Prostate gland (tissue), 2 donors: ENCODE measurements at regions not wholly inside any gene's neighbourhood (a gene's known extent, or its start where the extent isn't known, plus 50 kb on each side); places are given as distances from the start of the nearest gene placed in this dataset.

ENCODE experiments used
- POLR2A ChIP-seq: fragments of 450-650 bp; IDR thresholded peaks from one replicate; pipeline ENCODE4 v1.6.1; 2016; ENCODE audit warnings: antibody characterized with exemption, mild to moderate bottlenecking
- POLR2AphosphoS5 ChIP-seq: sonication (generic); formaldehyde crosslinking; IDR thresholded peaks from one replicate; pipeline ENCODE4 v1.6.1; 2017; ENCODE audit warnings: antibody characterized with exemption
- TF ChIP-seq, protein P1 (sequence below), 4 experiments: fragments of 200-600 bp in 2 of 4; fragments of 450-650 bp in 2 of 4; sonication (generic) in 2 of 4; IDR thresholded peaks; 1 replicate in 3 of 4; 2 replicates in 1 of 4; pipeline ENCODE4 v1.5.1; 2016 to 2019; ENCODE audit warnings: antibody characterized with exemption in 4 of 4, mild to moderate bottlenecking in 2 of 4, moderate library complexity in 2 of 4

DNA sequence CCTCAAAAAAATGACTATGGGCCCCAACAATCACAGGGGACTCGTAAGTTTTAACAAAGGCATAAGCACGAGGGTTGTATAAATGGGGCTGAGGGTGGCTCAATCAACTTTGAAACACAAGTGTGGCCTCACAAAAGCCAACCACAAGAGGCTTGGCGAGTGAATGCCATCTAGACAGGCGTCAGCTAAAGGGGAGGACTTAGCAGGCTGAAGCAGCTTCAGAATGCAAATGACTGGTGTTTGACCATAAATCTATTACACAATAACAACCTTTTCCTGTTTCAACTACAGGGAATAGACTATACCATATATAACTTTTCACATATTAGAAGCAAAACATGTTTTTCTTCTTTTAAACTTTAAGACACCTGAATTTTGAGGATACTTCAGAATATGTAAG lies 777.9 kb downstream of the FSCB start:
- TF ChIP-seq, protein P1, sequence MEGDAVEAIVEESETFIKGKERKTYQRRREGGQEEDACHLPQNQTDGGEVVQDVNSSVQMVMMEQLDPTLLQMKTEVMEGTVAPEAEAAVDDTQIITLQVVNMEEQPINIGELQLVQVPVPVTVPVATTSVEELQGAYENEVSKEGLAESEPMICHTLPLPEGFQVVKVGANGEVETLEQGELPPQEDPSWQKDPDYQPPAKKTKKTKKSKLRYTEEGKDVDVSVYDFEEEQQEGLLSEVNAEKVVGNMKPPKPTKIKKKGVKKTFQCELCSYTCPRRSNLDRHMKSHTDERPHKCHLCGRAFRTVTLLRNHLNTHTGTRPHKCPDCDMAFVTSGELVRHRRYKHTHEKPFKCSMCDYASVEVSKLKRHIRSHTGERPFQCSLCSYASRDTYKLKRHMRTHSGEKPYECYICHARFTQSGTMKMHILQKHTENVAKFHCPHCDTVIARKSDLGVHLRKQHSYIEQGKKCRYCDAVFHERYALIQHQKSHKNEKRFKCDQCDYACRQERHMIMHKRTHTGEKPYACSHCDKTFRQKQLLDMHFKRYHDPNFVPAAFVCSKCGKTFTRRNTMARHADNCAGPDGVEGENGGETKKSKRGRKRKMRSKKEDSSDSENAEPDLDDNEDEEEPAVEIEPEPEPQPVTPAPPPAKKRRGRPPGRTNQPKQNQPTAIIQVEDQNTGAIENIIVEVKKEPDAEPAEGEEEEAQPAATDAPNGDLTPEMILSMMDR (IDR thresholded peaks at IDR 0.05) = no peak
- TF ChIP-seq POLR2A (no peak), POLR2AphosphoS5 (no peak)
